ENCODE measurements at regions not wholly inside any gene's neighbourhood (a gene's known extent, or its start where the extent isn't known, plus 50 kb on each side); places are given as distances from the start of the nearest gene placed in this dataset.

- H3K27me3 ChIP-seq (ENCODE audit: insufficient read depth, low read length): no peaks in the 10 kb centered on the region
- H3K9me3 ChIP-seq (ENCODE audit: insufficient read depth, low read depth, low read length): no peaks in the 10 kb centered on the region
- H3K4me1 ChIP-seq (ENCODE audit: insufficient read depth, low read length): no peaks in the 10 kb centered on the region
- no peaks in the 10 kb centered on the region for H3K36me3 ChIP-seq (ENCODE audit: insufficient read depth, low read depth, low read length)
- H3K4me3 ChIP-seq (ENCODE audit: low read length): no peak overlapping the region
- H3K27ac ChIP-seq (ENCODE audit: low read length): no peak overlapping the region
- H3K9ac ChIP-seq (ENCODE audit: low read depth, low read length): no peak overlapping the region
These were observed 171.0 kb upstream of the PPP1R2C start for GRCh38 chrX:42948723-42949657.

- H3K27me3 ChIP-seq (ENCODE audit: insufficient read depth, low read length): no peaks in the 10 kb centered on the region
- H3K9ac ChIP-seq (ENCODE audit: low read depth, low read length): no peak overlapping the region
- H3K4me3 ChIP-seq (ENCODE audit: low read length): no peak overlapping the region
- H3K27ac ChIP-seq (ENCODE audit: low read length): no peak overlapping the region
- no peaks in the 10 kb centered on the region for H3K9me3 ChIP-seq (ENCODE audit: insufficient read depth, low read depth, low read length)
- no peaks in the 10 kb centered on the region for H3K4me1 ChIP-seq (ENCODE audit: insufficient read depth, low read length)
- H3K36me3 ChIP-seq (ENCODE audit: insufficient read depth, low read depth, low read length): no peaks in the 10 kb centered on the region
These were observed 173.8 kb upstream of the PPP1R2C start for GRCh38 chrX:42951747-42952146.

GRCh38 chrX:42952621-42953020 lies 174.7 kb upstream of the PPP1R2C start:
- Histone ChIP-seq H3K27ac (ENCODE audit: low read length) (no peak overlapping the region), H3K36me3 (ENCODE audit: insufficient read depth, low read depth, low read length) (no peaks in the 10 kb centered on the region), H3K27me3 (ENCODE audit: insufficient read depth, low read length) (no peaks in the 10 kb centered on the region), H3K4me1 (ENCODE audit: insufficient read depth, low read length) (no peaks in the 10 kb centered on the region), H3K9me3 (ENCODE audit: insufficient read depth, low read depth, low read length) (no peaks in the 10 kb centered on the region), H3K9ac (ENCODE audit: low read depth, low read length) (no peak overlapping the region), H3K4me3 (ENCODE audit: low read length) (no peak overlapping the region)

DNA sequence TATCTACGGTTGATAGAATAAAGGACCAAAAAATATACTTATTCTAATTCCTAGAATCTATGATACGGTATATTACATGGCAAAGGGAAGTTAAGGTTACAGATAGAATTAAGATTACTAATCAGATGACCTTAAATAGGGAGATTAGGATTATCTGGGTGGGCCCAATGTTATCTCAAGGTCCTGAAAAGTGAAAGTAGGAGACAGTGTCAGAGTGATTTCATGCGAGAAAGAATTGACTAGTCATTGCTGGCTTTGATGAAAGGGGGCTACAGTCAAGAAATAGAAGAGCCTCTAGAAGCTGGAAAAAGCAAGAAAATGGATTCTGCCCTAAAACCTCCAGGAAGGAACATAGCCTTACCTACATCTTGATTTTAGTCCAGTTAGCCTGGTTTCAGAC lies 176.9 kb upstream of the PPP1R2C start:
- Histone ChIP-seq H3K4me3 (ENCODE audit: low read length) (no peak overlapping the region), H3K9me3 (ENCODE audit: insufficient read depth, low read depth, low read length) (peaks cover 2% of the 10 kb centered on the region; the same call in 1 of the 2 replicates), H3K27ac (ENCODE audit: low read length) (no peak overlapping the region), H3K27me3 (ENCODE audit: insufficient read depth, low read length) (no peaks in the 10 kb centered on the region), H3K36me3 (ENCODE audit: insufficient read depth, low read depth, low read length) (no peaks in the 10 kb centered on the region), H3K9ac (ENCODE audit: low read depth, low read length) (no peak overlapping the region), H3K4me1 (ENCODE audit: insufficient read depth, low read length) (no peaks in the 10 kb centered on the region)

GRCh38 chrX:42955349-42955748 lies 177.4 kb upstream of the PPP1R2C start:
- Histone ChIP-seq H3K9ac (ENCODE audit: low read depth, low read length) (no peak overlapping the region), H3K36me3 (ENCODE audit: insufficient read depth, low read depth, low read length) (no peaks in the 10 kb centered on the region), H3K4me1 (ENCODE audit: insufficient read depth, low read length) (no peaks in the 10 kb centered on the region), H3K4me3 (ENCODE audit: low read length) (no peak overlapping the region), H3K27me3 (ENCODE audit: insufficient read depth, low read length) (no peaks in the 10 kb centered on the region), H3K9me3 (ENCODE audit: insufficient read depth, low read depth, low read length) (peaks cover 7% of the 10 kb centered on the region; the same call in 1 of the 2 replicates), H3K27ac (ENCODE audit: low read length) (no peak overlapping the region)

- Histone ChIP-seq H3K9ac (ENCODE audit: low read depth, low read length) (no peak overlapping the region), H3K9me3 (ENCODE audit: insufficient read depth, low read depth, low read length) (peaks cover 11% of the 10 kb centered on the region; the same call in 1 of the 2 replicates), H3K4me3 (ENCODE audit: low read length) (no peak overlapping the region), H3K36me3 (ENCODE audit: insufficient read depth, low read depth, low read length) (no peaks in the 10 kb centered on the region), H3K27ac (ENCODE audit: low read length) (no peak overlapping the region), H3K27me3 (ENCODE audit: insufficient read depth, low read length) (no peaks in the 10 kb centered on the region), H3K4me1 (ENCODE audit: insufficient read depth, low read length) (no peaks in the 10 kb centered on the region)
These were observed 189.8 kb upstream of the PPP1R2C start for GRCh38 chrX:42967681-42968300.

DNA sequence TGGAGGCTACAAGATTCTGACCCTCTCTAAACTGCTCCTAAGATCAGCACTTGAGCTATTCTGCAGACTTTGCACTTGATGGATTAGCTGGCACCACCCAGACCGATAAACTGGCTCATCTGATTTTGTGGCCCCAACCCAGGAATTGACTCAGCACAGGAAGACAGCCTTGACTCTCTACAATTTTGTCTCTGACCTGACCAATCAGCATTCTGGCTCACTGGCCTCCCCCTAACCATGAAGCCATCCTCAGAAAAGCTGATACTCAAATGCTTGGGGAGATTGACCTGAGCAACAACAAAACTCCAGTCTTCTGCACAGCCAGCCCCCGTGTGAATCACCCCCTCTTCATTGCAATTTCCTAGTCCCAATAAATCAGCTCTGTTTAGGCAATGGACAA lies 195.4 kb upstream of the PPP1R2C start:
- Histone ChIP-seq H3K36me3 (ENCODE audit: insufficient read depth, low read depth, low read length) (no peaks in the 10 kb centered on the region), H3K9me3 (ENCODE audit: insufficient read depth, low read depth, low read length) (peaks cover 36% of the 10 kb centered on the region; the same call in 1 of the 2 replicates), H3K9ac (ENCODE audit: low read depth, low read length) (no peak overlapping the region), H3K4me1 (ENCODE audit: insufficient read depth, low read length) (no peaks in the 10 kb centered on the region), H3K27ac (ENCODE audit: low read length) (no peak overlapping the region), H3K4me3 (ENCODE audit: low read length) (no peak overlapping the region), H3K27me3 (ENCODE audit: insufficient read depth, low read length) (no peaks in the 10 kb centered on the region)

DNA sequence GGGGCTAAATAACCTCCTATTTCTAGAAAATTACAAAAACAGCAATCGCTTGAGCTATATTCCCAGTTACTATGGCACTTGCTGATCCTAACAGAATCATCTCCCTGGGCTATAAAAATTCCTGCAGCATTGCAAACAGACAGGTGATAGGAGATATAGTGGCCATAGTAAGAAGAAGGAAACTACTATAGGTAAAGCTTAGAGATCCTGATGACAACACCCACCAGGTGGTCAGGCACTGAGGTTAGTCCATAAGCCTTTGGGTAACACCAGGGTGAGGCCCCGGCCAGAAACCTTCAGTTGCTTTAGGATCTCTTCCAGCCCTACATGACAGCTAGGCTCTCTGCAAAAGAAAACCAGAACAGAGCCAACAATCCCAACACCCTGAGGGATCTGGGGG lies 197.9 kb upstream of the PPP1R2C start:
- Histone ChIP-seq H3K9ac (ENCODE audit: low read depth, low read length) (no peak overlapping the region), H3K4me3 (ENCODE audit: low read length) (no peak overlapping the region), H3K27ac (ENCODE audit: low read length) (no peak overlapping the region), H3K4me1 (ENCODE audit: insufficient read depth, low read length) (no peaks in the 10 kb centered on the region), H3K36me3 (ENCODE audit: insufficient read depth, low read depth, low read length) (no peaks in the 10 kb centered on the region), H3K9me3 (ENCODE audit: insufficient read depth, low read depth, low read length) (peaks cover 36% of the 10 kb centered on the region; the same call in 1 of the 2 replicates), H3K27me3 (ENCODE audit: insufficient read depth, low read length) (no peaks in the 10 kb centered on the region)

DNA sequence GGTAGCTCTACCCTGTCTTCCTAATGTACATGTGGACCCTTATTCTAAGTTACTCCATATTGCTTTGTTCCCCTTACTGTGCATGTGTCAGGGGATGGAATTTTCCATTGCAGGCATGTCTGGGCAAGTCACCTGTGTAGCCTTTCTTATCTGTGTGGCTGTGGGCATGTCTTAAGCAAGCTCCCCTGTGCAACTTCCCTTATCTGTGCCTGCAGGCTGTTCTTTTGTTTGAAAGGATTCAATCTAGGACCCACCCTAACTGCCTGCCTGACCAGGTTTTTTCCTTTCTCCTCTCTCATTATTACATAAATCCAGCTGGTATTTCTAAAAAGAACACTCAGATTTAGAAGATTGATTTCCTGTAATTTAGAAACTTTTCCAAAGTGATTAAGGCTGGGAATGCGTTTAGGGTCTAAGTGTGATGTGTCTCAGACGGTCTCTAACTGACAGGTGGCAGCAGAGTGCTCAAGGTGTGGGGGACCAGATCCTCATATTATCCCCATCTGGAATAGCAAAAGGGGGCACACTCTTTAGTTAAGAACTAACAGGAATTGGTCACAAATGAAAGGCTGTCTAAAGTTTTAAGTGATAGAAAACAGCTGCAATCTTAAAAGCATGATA lies 198.9 kb upstream of the PPP1R2C start:
- Histone ChIP-seq H3K4me1 (ENCODE audit: insufficient read depth, low read length) (no peaks in the 10 kb centered on the region), H3K36me3 (ENCODE audit: insufficient read depth, low read depth, low read length) (no peaks in the 10 kb centered on the region), H3K4me3 (ENCODE audit: low read length) (no peak overlapping the region), H3K27me3 (ENCODE audit: insufficient read depth, low read length) (no peaks in the 10 kb centered on the region), H3K9ac (ENCODE audit: low read depth, low read length) (no peak overlapping the region), H3K27ac (ENCODE audit: low read length) (no peak overlapping the region), H3K9me3 (ENCODE audit: insufficient read depth, low read depth, low read length) (peaks cover 32% of the 10 kb centered on the region; the same call in 1 of the 2 replicates)

DNA sequence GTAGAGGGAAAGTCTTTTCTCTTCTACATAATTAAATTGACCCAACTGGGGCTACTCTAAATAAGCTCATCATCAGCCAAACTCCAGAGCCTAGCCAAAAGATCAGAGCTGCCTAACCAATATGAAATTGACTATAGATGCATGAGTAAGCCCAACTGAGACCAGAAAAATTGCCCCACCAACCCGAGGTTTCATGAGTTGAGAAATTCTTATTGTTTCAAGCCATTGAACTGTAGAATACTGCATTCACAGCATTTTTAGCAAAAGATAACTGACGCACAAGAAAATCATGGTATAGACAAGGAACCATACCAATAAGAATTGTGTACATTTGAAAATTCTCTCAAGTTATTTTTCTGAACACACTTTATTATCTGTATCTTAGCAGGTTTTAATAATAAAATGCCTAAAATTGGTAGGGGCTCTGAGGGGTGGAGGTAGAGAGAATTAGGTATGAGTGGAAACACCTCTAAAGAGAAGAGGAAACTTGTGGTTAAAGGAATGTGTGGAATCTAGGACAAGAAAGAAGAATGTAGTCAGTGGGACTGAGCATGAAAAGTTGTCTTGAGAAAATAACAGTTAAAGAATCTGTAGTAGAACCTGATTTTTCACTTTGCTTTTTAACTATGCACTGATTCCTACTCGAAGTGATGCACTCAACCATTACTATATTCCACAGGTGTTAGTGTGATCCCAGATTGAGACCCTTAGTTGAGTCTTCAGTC lies 200.9 kb upstream of the PPP1R2C start:
- Histone ChIP-seq H3K9me3 (ENCODE audit: insufficient read depth, low read depth, low read length) (peaks cover 24% of the 10 kb centered on the region; the same call in 1 of the 2 replicates), H3K36me3 (ENCODE audit: insufficient read depth, low read depth, low read length) (no peaks in the 10 kb centered on the region), H3K9ac (ENCODE audit: low read depth, low read length) (no peak overlapping the region), H3K4me3 (ENCODE audit: low read length) (no peak overlapping the region), H3K27me3 (ENCODE audit: insufficient read depth, low read length) (no peaks in the 10 kb centered on the region), H3K27ac (ENCODE audit: low read length) (no peak overlapping the region), H3K4me1 (ENCODE audit: insufficient read depth, low read length) (no peaks in the 10 kb centered on the region)

DNA sequence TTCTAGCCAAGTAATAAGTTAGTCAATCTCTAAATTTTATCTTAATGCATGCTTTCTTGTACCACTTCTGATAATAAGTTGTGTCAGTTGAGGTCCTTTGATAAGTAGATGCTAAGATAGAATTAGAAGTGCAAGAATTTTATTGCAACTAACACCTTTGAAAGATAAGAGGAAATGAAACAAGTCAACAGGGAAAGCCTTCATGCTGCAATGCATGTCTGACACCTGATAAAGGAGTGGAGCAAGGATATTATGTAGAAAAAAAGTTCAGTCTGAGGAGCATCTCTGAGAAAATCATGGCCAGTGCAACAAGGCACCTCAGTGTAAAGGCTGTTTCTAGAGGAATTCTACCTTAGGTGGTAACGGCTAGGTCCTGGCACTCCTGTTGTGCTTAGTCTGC lies 210.7 kb upstream of the PPP1R2C start:
- Histone ChIP-seq H3K36me3 (ENCODE audit: insufficient read depth, low read depth, low read length) (no peaks in the 10 kb centered on the region), H3K9ac (ENCODE audit: low read depth, low read length) (no peak overlapping the region), H3K9me3 (ENCODE audit: insufficient read depth, low read depth, low read length) (no peaks in the 10 kb centered on the region), H3K4me3 (ENCODE audit: low read length) (no peak overlapping the region), H3K27ac (ENCODE audit: low read length) (no peak overlapping the region), H3K27me3 (ENCODE audit: insufficient read depth, low read length) (no peaks in the 10 kb centered on the region), H3K4me1 (ENCODE audit: insufficient read depth, low read length) (no peaks in the 10 kb centered on the region; the same call in none of the 2 replicates)
